ENCODE measurements at regions not wholly inside any gene's neighbourhood (a gene's known extent, or its start where the extent isn't known, plus 50 kb on each side); places are given as distances from the start of the nearest gene placed in this dataset.

DNA sequence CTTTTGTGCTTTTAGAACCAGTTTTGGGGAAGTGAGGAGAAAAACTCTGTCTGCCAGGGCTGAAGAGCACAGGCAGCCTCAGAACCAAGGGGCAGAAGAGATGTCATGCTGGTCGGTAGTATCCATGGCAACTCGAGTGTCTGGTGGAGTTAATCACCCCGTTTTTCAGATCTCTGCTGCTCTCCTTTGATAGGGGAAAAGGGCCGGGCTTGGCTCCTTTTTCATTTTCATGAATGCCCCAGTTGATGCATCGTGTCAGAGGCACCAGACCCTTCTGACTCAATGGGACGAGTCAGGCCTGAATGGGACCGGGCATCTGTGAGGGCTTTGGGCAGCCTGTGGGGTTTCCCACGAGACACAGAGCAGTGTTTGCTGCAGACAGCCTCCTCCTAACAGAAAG, 304.6 kb downstream of the ABCC12 start:
- H3K27me3 Mint-ChIP-seq (ENCODE audit: unreplicated experiment): peaks cover 8% of the 10 kb centered on the region
- DNase-seq: no peak
- no peak overlapping the region for H3K4me3 Mint-ChIP-seq (ENCODE audit: unreplicated experiment)
- TF ChIP-seq, protein P1, sequence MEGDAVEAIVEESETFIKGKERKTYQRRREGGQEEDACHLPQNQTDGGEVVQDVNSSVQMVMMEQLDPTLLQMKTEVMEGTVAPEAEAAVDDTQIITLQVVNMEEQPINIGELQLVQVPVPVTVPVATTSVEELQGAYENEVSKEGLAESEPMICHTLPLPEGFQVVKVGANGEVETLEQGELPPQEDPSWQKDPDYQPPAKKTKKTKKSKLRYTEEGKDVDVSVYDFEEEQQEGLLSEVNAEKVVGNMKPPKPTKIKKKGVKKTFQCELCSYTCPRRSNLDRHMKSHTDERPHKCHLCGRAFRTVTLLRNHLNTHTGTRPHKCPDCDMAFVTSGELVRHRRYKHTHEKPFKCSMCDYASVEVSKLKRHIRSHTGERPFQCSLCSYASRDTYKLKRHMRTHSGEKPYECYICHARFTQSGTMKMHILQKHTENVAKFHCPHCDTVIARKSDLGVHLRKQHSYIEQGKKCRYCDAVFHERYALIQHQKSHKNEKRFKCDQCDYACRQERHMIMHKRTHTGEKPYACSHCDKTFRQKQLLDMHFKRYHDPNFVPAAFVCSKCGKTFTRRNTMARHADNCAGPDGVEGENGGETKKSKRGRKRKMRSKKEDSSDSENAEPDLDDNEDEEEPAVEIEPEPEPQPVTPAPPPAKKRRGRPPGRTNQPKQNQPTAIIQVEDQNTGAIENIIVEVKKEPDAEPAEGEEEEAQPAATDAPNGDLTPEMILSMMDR (IDR thresholded peaks at IDR 0.05; ENCODE audit: partially characterized antibody, unreplicated experiment): no peak
- peaks cover 6% of the 10 kb centered on the region for H3K9me3 Mint-ChIP-seq (ENCODE audit: unreplicated experiment)
- H3K36me3 Mint-ChIP-seq (ENCODE audit: unreplicated experiment): peaks cover 6% of the 10 kb centered on the region
- no peak overlapping the region for H3K27ac Mint-ChIP-seq (ENCODE audit: unreplicated experiment)
- no peaks in the 10 kb centered on the region for H3K4me1 Mint-ChIP-seq (ENCODE audit: low read depth, unreplicated experiment)

DNA sequence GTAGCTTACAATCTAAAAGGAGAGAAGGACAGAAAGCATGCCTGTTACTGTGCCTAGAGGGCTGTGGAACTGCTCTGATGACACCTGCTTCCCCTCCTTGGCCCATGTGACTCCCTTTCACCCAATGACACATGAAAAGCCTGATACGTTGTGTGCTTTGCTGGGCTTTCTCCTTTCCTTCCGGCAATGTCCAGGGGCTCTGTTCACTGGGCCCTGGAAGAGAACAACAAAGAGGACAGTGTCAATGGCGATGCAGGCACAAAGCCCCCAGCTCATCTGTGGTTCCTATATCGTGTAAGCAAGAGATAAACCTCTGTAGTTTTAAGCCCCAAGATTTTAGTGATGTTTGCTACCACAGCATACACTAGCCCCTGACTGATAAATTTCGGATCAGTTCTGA, 306.1 kb downstream of the ABCC12 start:
- no peak overlapping the region for H3K4me3 Mint-ChIP-seq (ENCODE audit: unreplicated experiment)
- no peak for DNase-seq

DNA sequence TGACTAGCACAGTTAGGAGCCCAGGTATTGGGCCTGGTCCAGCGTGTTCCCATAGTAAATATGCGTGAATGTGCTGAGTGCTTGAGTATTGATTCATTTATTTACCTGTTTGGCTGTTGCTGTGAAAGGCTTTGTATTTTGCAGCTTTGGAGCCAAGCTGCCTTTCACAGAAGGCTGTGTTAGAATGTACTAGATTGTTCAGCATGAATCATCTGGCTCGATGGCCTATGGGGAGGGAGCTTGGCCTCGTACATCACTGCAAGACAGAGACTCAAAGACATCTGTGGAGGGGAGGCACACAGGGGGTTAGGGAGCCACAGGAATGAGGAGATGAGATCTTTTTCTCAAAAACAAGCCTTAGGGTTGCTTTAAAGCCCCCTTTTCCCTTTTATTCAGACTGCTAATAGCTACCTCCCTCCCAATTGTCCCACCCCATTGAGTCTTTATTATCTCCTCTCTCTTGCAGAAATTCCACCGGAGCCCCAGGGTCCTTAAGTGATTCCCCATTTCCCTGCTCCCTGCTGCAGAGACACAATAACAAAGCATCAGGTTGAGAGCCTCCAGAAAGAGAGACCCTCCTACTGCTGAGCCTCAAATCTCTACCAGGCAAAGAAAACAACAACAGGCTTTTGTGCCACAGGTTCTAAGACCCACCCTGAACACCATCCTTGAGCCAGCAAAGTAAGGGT, 307.2 kb downstream of the ABCC12 start:
- Mint-ChIP-seq H3K4me1 (ENCODE audit: low read depth, unreplicated experiment) (no peaks in the 10 kb centered on the region), H3K27ac (ENCODE audit: unreplicated experiment) (no peak overlapping the region), H3K36me3 (ENCODE audit: unreplicated experiment) (peaks cover 4% of the 10 kb centered on the region), H3K27me3 (ENCODE audit: unreplicated experiment) (no peaks in the 10 kb centered on the region), H3K4me3 (ENCODE audit: unreplicated experiment) (no peak overlapping the region), H3K9me3 (ENCODE audit: unreplicated experiment) (no peaks in the 10 kb centered on the region)
- no peak for DNase-seq
- TF ChIP-seq, protein P1 (IDR thresholded peaks at IDR 0.05; ENCODE audit: partially characterized antibody, unreplicated experiment): no peak

More for the DNA sequence above, 306.1 kb downstream of the ABCC12 start:
- H3K27me3 Mint-ChIP-seq (ENCODE audit: unreplicated experiment): peaks cover 5% of the 10 kb centered on the region
- no peaks in the 10 kb centered on the region for H3K4me1 Mint-ChIP-seq (ENCODE audit: low read depth, unreplicated experiment)
- H3K27ac Mint-ChIP-seq (ENCODE audit: unreplicated experiment): no peak overlapping the region
- peaks cover 7% of the 10 kb centered on the region for H3K36me3 Mint-ChIP-seq (ENCODE audit: unreplicated experiment)
- H3K9me3 Mint-ChIP-seq (ENCODE audit: unreplicated experiment): peaks cover under 1% of the 10 kb centered on the region
- TF ChIP-seq, protein P1 (IDR thresholded peaks at IDR 0.05; ENCODE audit: partially characterized antibody, unreplicated experiment): no peak

DNA sequence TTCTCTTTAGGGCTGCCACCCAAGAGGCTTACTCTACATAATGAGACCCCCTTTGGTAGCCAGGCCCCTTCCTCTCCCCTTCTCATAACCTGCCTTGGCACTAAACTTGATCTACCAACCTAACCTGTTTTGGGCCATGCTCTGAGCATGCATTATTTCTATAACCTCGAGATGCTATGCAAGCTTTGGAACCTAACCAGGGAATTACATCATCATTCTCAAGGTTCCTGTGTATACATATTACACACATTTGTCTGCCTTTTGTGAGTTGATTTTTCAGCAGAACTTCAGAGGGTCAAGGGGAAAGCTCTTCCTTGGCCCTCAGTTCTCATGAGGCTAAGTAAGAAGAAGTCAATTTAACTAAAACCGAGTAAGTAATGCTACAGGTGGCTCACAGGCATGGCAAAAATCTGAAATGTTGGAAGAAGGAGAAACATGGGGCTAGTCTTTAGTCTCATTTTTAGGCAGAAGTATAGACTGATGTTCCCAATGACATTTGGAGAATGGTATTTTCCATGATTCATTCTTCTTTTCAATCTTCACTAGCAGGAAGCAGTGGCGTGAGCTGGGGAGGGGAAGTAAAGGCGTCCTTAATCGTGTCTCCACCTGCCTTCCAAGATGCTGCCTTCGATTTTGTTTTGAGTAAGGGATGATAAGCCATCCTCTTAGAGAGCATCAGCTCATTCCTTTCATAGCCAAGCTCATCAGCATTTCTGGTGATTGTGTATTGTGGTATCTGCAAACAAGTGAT, 308.4 kb downstream of the ABCC12 start:
- TF ChIP-seq, protein P1 (IDR thresholded peaks at IDR 0.05; ENCODE audit: partially characterized antibody, unreplicated experiment): no peak
- Mint-ChIP-seq H3K4me3 (ENCODE audit: unreplicated experiment) (no peak overlapping the region), H3K27ac (ENCODE audit: unreplicated experiment) (no peak overlapping the region), H3K27me3 (ENCODE audit: unreplicated experiment) (no peaks in the 10 kb centered on the region), H3K36me3 (ENCODE audit: unreplicated experiment) (peaks cover 4% of the 10 kb centered on the region), H3K9me3 (ENCODE audit: unreplicated experiment) (no peaks in the 10 kb centered on the region), H3K4me1 (ENCODE audit: low read depth, unreplicated experiment) (no peaks in the 10 kb centered on the region)
- DNase-seq: no peak

DNA sequence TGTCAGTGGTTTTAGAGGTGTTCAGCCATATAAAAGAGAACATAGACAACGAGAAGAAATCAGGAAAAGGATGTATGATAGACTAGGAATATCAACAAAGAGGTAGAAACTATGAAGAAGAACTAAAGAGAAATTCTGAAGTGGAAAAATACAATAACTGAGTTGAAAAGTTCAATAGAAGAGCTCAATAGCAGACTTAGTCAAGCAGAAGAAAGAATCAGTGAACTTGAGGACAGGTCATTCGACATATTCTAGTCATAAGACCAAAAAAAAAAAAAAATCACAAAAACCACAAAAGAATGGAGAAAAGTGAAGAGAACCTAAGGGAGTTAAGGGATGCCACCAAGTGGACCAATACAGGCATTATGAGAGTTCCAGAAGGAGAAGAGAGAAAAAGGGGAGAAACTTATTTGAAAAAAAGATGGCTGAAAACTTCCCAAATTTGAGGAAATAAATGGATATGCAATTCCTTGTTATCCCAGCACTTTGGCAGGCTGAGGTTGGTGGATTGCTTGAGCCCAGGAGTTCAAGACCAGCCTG, 321.2 kb downstream of the ABCC12 start:
- Mint-ChIP-seq H3K36me3 (ENCODE audit: unreplicated experiment) (peaks cover 18% of the 10 kb centered on the region), H3K27ac (ENCODE audit: unreplicated experiment) (no peak overlapping the region), H3K9me3 (ENCODE audit: unreplicated experiment) (peaks cover 11% of the 10 kb centered on the region), H3K4me3 (ENCODE audit: unreplicated experiment) (no peak overlapping the region), H3K27me3 (ENCODE audit: unreplicated experiment) (no peaks in the 10 kb centered on the region), H3K4me1 (ENCODE audit: low read depth, unreplicated experiment) (no peaks in the 10 kb centered on the region)
- TF ChIP-seq, protein P1 (IDR thresholded peaks at IDR 0.05; ENCODE audit: partially characterized antibody, unreplicated experiment): no peak
- DNase-seq: no peak

All from glutamatergic neuron (in vitro differentiated cells).